ENCODE measurements at regions not wholly inside any gene's neighbourhood (a gene's known extent, or its start where the extent isn't known, plus 50 kb on each side); places are given as distances from the start of the nearest gene placed in this dataset.

DNA sequence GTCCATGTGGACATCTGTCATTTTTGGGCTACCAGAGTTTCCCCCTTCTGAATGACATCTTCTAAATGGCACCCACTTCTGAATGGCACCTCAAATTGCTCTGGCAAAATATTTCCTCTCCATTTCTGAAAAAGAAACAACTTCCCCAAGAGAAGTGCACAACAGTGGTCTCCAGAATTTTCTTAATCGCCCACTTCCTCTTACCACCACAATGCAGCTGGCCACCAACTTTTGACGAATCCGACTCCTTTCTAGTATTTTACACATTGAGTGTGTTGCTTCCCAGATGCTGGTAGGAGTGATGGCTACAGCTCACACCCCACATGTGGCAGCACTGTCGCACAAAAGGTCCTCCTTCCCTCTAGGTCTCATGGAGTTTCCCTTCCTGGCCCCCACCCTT, 216.1 kb downstream of the FOXA2 start:
- no peak for DNase-seq (ENCODE audit: low read depth)
- no peak overlapping the region for H3K4me3 ChIP-seq (ENCODE audit: low read depth, low read length)
- TF ChIP-seq, protein P1, sequence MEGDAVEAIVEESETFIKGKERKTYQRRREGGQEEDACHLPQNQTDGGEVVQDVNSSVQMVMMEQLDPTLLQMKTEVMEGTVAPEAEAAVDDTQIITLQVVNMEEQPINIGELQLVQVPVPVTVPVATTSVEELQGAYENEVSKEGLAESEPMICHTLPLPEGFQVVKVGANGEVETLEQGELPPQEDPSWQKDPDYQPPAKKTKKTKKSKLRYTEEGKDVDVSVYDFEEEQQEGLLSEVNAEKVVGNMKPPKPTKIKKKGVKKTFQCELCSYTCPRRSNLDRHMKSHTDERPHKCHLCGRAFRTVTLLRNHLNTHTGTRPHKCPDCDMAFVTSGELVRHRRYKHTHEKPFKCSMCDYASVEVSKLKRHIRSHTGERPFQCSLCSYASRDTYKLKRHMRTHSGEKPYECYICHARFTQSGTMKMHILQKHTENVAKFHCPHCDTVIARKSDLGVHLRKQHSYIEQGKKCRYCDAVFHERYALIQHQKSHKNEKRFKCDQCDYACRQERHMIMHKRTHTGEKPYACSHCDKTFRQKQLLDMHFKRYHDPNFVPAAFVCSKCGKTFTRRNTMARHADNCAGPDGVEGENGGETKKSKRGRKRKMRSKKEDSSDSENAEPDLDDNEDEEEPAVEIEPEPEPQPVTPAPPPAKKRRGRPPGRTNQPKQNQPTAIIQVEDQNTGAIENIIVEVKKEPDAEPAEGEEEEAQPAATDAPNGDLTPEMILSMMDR (IDR thresholded peaks at IDR 0.05; ENCODE audit: control insufficient read depth, extremely low read depth, insufficient read depth), result no peak

DNA sequence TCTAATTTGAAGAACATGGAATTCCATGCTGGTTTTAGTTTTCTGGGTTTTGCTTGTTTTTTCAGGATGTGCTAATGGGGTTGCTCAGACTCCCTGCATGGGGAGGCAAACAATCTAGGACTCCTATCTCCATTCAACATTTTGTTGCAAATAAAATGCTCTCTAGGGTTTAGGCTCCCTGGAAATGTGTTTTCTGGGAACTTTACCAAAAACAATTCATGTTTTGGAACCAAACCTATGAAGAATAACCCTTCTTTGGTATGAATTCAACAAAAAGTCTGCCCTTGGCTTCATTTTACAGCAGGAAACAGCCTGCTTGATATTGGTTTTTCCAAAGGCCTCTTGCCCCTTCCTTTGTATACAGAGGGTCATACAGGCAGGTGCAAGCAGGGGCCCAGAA, 217.7 kb downstream of the FOXA2 start:
- H3K4me3 ChIP-seq (ENCODE audit: low read depth, low read length), result no peak overlapping the region
- TF ChIP-seq, protein P1 (IDR thresholded peaks at IDR 0.05; ENCODE audit: control insufficient read depth, extremely low read depth, insufficient read depth), result no peak
- DNase-seq (ENCODE audit: low read depth), result no peak

DNA sequence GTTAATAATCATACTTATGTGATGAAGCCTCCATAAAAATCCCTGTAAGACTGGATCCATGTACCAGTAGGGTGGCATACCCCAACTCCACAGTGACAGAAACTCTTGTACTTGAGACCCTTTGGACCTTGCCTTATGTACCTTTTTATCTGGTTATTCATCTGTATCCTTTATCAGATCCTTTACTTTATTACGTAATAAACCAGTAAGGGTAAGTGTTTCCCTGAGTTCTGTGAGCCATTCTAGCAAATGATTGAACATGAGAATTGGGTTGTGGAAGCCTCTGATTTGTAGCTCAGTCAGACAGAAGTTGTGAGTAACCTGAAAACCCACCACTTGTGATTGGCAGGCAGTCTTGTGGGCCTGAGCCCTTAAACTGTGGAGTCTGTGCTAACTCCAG, 229.7 kb downstream of the FOXA2 start:
- no peak for DNase-seq (ENCODE audit: low read depth)
- no peak overlapping the region for H3K4me3 ChIP-seq (ENCODE audit: low read depth, low read length)
- TF ChIP-seq, protein P1 (IDR thresholded peaks at IDR 0.05; ENCODE audit: control insufficient read depth, extremely low read depth, insufficient read depth), result no peak

DNA sequence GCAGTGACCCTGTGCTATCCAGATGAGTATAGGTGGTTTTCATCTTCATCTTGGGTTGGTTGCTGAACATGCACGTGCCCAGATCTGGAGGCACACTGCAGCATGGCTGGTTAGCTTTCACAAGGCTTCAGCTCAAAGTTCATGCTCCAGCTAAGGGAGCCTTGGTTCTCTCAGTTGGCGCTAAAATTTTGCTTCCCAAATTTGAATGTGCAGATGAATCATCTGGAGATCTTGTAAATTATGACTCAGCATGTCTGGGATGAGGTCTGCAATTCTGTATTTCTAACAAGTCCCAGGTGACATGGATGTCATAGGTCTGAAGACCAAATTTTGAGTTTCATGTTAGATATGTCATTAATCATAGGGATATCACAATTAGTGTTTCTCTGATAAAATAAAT, 230.8 kb downstream of the FOXA2 start:
- TF ChIP-seq, protein P1 (IDR thresholded peaks at IDR 0.05; ENCODE audit: control insufficient read depth, extremely low read depth, insufficient read depth), result no peak
- H3K4me3 ChIP-seq (ENCODE audit: low read depth, low read length), result no peak overlapping the region
- DNase-seq (ENCODE audit: low read depth), result no peak

DNA sequence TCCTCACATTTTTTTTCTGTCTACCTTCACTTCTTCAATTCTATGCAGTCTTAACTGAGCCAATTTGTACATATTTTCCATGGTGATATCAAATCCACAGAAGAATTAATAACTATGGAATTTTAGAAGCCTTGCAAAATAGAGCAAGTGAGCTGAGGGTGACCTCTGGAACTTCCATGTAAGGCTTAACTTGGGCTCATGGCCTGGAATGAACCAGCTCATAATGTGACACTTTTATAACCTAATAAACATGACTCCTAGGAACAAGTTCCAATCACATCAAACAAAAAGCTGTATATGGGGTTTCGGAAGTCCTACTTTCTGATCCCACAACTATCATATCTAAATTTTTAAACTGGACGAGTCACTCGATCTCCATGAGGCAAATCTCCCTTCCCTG, 232.4 kb downstream of the FOXA2 start:
- TF ChIP-seq, protein P1 (IDR thresholded peaks at IDR 0.05; ENCODE audit: control insufficient read depth, extremely low read depth, insufficient read depth), result no peak
- DNase-seq (ENCODE audit: low read depth), result no peak
- no peak overlapping the region for H3K4me3 ChIP-seq (ENCODE audit: low read depth, low read length)

DNA sequence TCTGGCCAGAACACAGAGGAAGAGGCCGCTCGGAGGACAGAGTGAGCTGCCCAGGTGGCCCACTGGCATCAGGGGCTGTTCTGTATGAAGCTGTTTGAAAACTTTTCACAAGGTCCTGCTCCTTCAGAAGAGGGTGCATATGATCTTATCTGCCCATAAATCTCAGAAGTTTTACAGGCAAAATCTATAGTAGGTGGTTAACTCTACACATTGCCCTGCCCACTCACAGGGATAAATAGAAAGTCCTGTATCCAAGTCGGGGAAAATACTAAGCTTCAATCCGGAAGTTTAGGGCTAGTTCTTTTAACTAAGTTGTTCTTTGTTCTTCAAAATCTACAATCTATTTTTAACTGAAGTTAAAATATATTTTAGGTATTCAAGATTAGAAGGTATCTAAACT, 233.7 kb downstream of the FOXA2 start:
- TF ChIP-seq, protein P1 (IDR thresholded peaks at IDR 0.05; ENCODE audit: control insufficient read depth, extremely low read depth, insufficient read depth), result no peak
- no peak overlapping the region for H3K4me3 ChIP-seq (ENCODE audit: low read depth, low read length)
- DNase-seq (ENCODE audit: low read depth), result no peak

DNA sequence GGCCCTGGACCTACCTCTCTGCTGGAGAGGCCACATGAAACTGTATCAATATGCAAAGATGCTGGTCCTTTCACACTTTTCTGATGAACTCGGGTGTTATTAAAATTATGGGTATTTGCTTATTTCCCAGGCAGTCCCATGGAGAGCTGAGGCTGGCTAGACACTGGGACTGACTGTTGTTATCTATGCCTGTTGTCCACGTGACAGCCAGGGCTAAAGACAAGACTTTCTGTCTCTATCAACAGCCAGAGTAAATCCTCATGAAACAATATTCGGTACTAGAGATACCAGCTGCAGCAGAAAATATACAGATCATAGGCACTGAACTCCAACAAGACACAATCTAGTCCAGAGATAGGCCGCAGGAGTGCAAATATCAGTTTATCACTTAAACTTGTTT, 236.4 kb downstream of the FOXA2 start:
- no peak overlapping the region for H3K4me3 ChIP-seq (ENCODE audit: low read depth, low read length)
- peak; percentile 46 for DNase-seq (ENCODE audit: low read depth)
- TF ChIP-seq, protein P1 (IDR thresholded peaks at IDR 0.05; ENCODE audit: control insufficient read depth, extremely low read depth, insufficient read depth), result no peak
